Small intestine (tissue), 7 donors: ENCODE measurements at regions not wholly inside any gene's neighbourhood (a gene's known extent, or its start where the extent isn't known, plus 50 kb on each side); places are given as distances from the start of the nearest gene placed in this dataset.

Source experiments
- DNase-seq, 2 donors: peaks; one replicate each; pipeline versions ENCODE4 v3.0.0 to v3.0.0-alpha.2; 2013
- FAIRE-seq: peaks from 2 replicates; lab custom pipeline; 2012; peaks lifted over from hg19 to GRCh38; lab: Jason Lieb, UNC
- H3K27ac ChIP-seq, 3 donors: one replicate each; pipeline ENCODE4 v1.5.1; 2013; ENCODE audit warnings: low read length in 2 of 3, mild to moderate bottlenecking in 2 of 3, control low read depth in 1 of 3, inconsistent platforms in 1 of 3, low read depth in 1 of 3, moderate library complexity in 1 of 3
- H3K27me3 ChIP-seq, 3 donors: one replicate each; pipeline ENCODE4 v1.6.1; 2013; ENCODE audit warnings: low read length in 3 of 3, inconsistent platforms in 1 of 3; ENCODE audit not compliant: control insufficient read depth in 3 of 3, insufficient read depth in 3 of 3
- H3K36me3 ChIP-seq, 3 donors: one replicate each; pipeline ENCODE4 v1.6.1; 2013; ENCODE audit warnings: low read length in 3 of 3, inconsistent platforms in 1 of 3, low read depth in 1 of 3, mild to moderate bottlenecking in 1 of 3, moderate library complexity in 1 of 3; ENCODE audit not compliant: control insufficient read depth in 3 of 3, insufficient read depth in 2 of 3
- H3K4me1 ChIP-seq, 3 donors: one replicate each; pipeline ENCODE4 v1.6.1; 2013; ENCODE audit warnings: low read length in 2 of 3, inconsistent platforms in 1 of 3, low read depth in 1 of 3, mild to moderate bottlenecking in 1 of 3, moderate library complexity in 1 of 3; ENCODE audit not compliant: control insufficient read depth in 3 of 3, insufficient read depth in 2 of 3
- H3K4me3 ChIP-seq, 3 donors: one replicate each; pipeline ENCODE4 v1.5.1; 2013; ENCODE audit warnings: low read length in 3 of 3, control low read depth in 1 of 3, inconsistent platforms in 1 of 3, low read depth in 1 of 3, mild to moderate bottlenecking in 1 of 3, moderate library complexity in 1 of 3
- H3K9me3 ChIP-seq, 2 donors: one replicate each; pipeline ENCODE4 v1.6.1; 2013; ENCODE audit warnings: low read depth in 1 of 2, low read length in 1 of 2; ENCODE audit not compliant: control insufficient read depth in 2 of 2, insufficient read depth in 1 of 2
- WGBS, 3 donors: extraction: QIAGEN DNeasy Blood & Tissue Kit; methylation state at CpG; one replicate each; pipeline ENCODE4 v1.1.7; 2013; 5-methylcytosine and 5-hydroxymethylcytosine counted together
- donor health status: healthy with polysubstance abuse.
- donor health status: control.
- donor health status: control.
- donor health status: Bipolar disorder and iron deficiency.
- donor health status: healthy.

GRCh38 chr18:23077493-23078256, 57.6 kb upstream of the CABLES1 start:
- no peak for FAIRE-seq
- 75 to 83% (median 81%) methylated on average over 6 of the region's 6 CpGs for WGBS, 3 donors
- Histone ChIP-seq H3K4me3 (no peak overlapping the region), H3K9me3 (no peaks in the 10 kb centered on the region), H3K36me3 (no peaks in the 10 kb centered on the region), H3K4me1 (no peaks in the 10 kb centered on the region), H3K27ac (no peak overlapping the region), H3K27me3 (no peaks in the 10 kb centered on the region)
- peak; percentile 46 to 52 for DNase-seq

DNA sequence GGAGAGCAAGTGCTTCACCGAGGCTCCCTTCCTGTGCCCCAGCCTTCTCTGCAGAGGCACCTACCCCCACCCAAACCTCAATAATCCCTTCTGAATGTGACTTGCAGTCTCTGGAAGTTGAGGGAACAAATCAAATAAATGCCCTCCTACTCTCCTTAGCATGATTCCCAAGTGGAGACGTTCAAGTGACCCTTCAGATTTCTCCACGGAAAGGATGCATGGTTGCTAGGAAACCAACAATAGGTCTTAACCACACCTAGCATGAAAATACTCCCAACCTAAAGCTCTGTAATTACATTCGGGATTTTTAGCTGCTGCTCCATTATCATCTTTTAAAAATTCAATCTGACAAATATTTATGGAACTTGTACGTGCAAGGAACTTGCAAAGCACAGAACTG, 50.2 kb upstream of the CABLES1 start:
- Histone ChIP-seq H3K27ac (no peak overlapping the region), H3K27me3 (no peaks in the 10 kb centered on the region), H3K4me1 (no peaks in the 10 kb centered on the region), H3K9me3 (no peaks in the 10 kb centered on the region), H3K36me3 (no peaks in the 10 kb centered on the region), H3K4me3 (no peak overlapping the region)
- 55 to 64% (median 63%) methylated on average over 5 of the region's 5 CpGs for WGBS, 3 donors
- FAIRE-seq = no peak
- no peak for DNase-seq
